ENCODE measurements at regions not wholly inside any gene's neighbourhood (a gene's known extent, or its start where the extent isn't known, plus 50 kb on each side); places are given as distances from the start of the nearest gene placed in this dataset.
A peak's percentile ranks its signal among the peaks of the same experiment; 100 is the strongest.
"Not testable (repeated sequence)": the region's sequence is repeated elsewhere in the genome, so short reads cannot be mapped to it uniquely, and the experiment has no call there.

- peak; percentile 96 for DNase-seq
Observed at GRCh38 chr13:109309625-109310363, 476.6 kb downstream of the IRS2 start.

GRCh38 chr13:109307027-109307426 lies 479.4 kb downstream of the IRS2 start:
- no peak for DNase-seq

- DNase-seq: no peak
Observed at GRCh38 chr13:109301726-109302125, 484.7 kb downstream of the IRS2 start.

GRCh38 chr13:109301276-109301675 lies 485.1 kb downstream of the IRS2 start:
- DNase-seq: no peak

- DNase-seq: no peak
Observed at GRCh38 chr13:109297628-109298027, 488.8 kb downstream of the IRS2 start.

- no peak for DNase-seq
Observed at GRCh38 chr13:109293166-109293565, 493.2 kb downstream of the IRS2 start.

- DNase-seq: no peak
Observed at GRCh38 chr13:109288151-109288709, 498.2 kb downstream of the IRS2 start.

- DNase-seq: no peak
Observed at GRCh38 chr13:109287553-109287952, 498.8 kb downstream of the IRS2 start.

- DNase-seq: no peak
Observed at GRCh38 chr13:109285586-109285985, 500.8 kb downstream of the IRS2 start.

- DNase-seq: no peak
Observed at GRCh38 chr13:109281903-109282635, 504.3 kb downstream of the IRS2 start.

GRCh38 chr13:109281017-109281902 lies 505.1 kb downstream of the IRS2 start:
- no peak for DNase-seq

GRCh38 chr13:109276261-109276660 lies 510.1 kb downstream of the IRS2 start:
- no peak for DNase-seq

- DNase-seq: no peak
Observed at GRCh38 chr13:109275852-109276251, 510.5 kb downstream of the IRS2 start.

- no peak for DNase-seq
Observed at GRCh38 chr13:109275139-109275745, 511.1 kb downstream of the IRS2 start.

- DNase-seq: no peak
Observed at GRCh38 chr13:109274188-109274821, 512.1 kb downstream of the IRS2 start.

GRCh38 chr13:109273326-109273751 lies 513.0 kb downstream of the IRS2 start:
- DNase-seq: no peak

- DNase-seq: no peak
Observed at GRCh38 chr13:109272595-109273325, 513.6 kb downstream of the IRS2 start.

- DNase-seq: no peak
Observed at GRCh38 chr13:109271555-109272541, 514.5 kb downstream of the IRS2 start.

GRCh38 chr13:109271061-109271460 lies 515.3 kb downstream of the IRS2 start:
- DNase-seq: no peak

- not testable (repeated sequence) for DNase-seq
Observed at GRCh38 chr13:109269381-109269780, 517.0 kb downstream of the IRS2 start.

Data from NCI-H748 treated with DMSO at 0.1 percent for 48 hours (cell line).